H9 (cell line): ENCODE measurements at regions not wholly inside any gene's neighbourhood (a gene's known extent, or its start where the extent isn't known, plus 50 kb on each side); places are given as distances from the start of the nearest gene placed in this dataset.
A peak's percentile ranks its signal among the peaks of the same experiment; 100 is the strongest.

Experiments
- DNase-seq: peaks from one replicate; pipeline ENCODE4 v3.0.0-alpha.2; 2017
- H2AFZ ChIP-seq: one replicate; pipeline ENCODE4 v1.6.1; 2013; ENCODE audit warnings: mild to moderate bottlenecking, low read length, control low read depth, moderate library complexity
- H2AK5ac ChIP-seq: 2 replicates; pipeline ENCODE4 v1.6.1; 2013; ENCODE audit warnings: low read length, control low read depth, mixed read lengths; ENCODE audit not compliant: insufficient read length
- H2BK120ac ChIP-seq: one replicate; pipeline ENCODE4 v1.6.1; 2013; ENCODE audit warnings: low read depth, mild to moderate bottlenecking, low read length, control low read depth, inconsistent platforms; ENCODE audit not compliant: poor library complexity, severe bottlenecking
- H2BK12ac ChIP-seq: 2 replicates; pipeline ENCODE4 v1.6.1; 2013; ENCODE audit warnings: low read length, control low read depth, mixed read lengths, low read depth; ENCODE audit not compliant: insufficient read length
- H2BK15ac ChIP-seq: 2 replicates; pipeline ENCODE4 v1.6.1; 2013; ENCODE audit warnings: low read depth, low read length, control low read depth
- H2BK20ac ChIP-seq: one replicate; pipeline ENCODE4 v1.6.1; 2013; ENCODE audit warnings: low read depth, mild to moderate bottlenecking, low read length, control low read depth, inconsistent platforms; ENCODE audit not compliant: poor library complexity, severe bottlenecking
- H2BK5ac ChIP-seq: 2 replicates; pipeline ENCODE4 v1.6.1; 2013; ENCODE audit warnings: low read length, control low read depth, mixed read lengths; ENCODE audit not compliant: insufficient read length
- H3K14ac ChIP-seq: 2 replicates; pipeline ENCODE4 v1.6.1; 2013; ENCODE audit warnings: low read length, control low read depth; ENCODE audit not compliant: insufficient read depth
- H3K18ac ChIP-seq: 2 replicates; pipeline ENCODE4 v1.6.1; 2013; ENCODE audit warnings: low read depth, mild to moderate bottlenecking, mixed read lengths, low read length, control low read depth; ENCODE audit not compliant: insufficient read length
- H3K23ac ChIP-seq: 2 replicates; pipeline ENCODE4 v1.6.1; 2013; ENCODE audit warnings: low read length, control low read depth, mixed read lengths, low read depth; ENCODE audit not compliant: insufficient read length
- H3K23me2 ChIP-seq: 2 replicates; pipeline ENCODE4 v1.6.1; 2013; ENCODE audit warnings: low read depth, mild to moderate bottlenecking, mixed read lengths, low read length, control low read depth; ENCODE audit not compliant: insufficient read length, poor library complexity, severe bottlenecking
- H3K27ac ChIP-seq: 2 replicates; pipeline ENCODE4 v1.5.1; 2013; ENCODE audit warnings: low read length, control low read depth, mixed read lengths, low read depth; ENCODE audit not compliant: insufficient read length
- H3K27me3 ChIP-seq: 2 replicates; pipeline ENCODE4 v1.6.1; 2013; ENCODE audit warnings: low read length, control low read depth, inconsistent platforms; ENCODE audit not compliant: insufficient read depth
- H3K4ac ChIP-seq: 2 replicates; pipeline ENCODE4 v1.6.1; 2013; ENCODE audit warnings: low read depth, mild to moderate bottlenecking, control low read depth, inconsistent platforms, low read length, moderate library complexity
- H3K4me1 ChIP-seq: 2 replicates; pipeline ENCODE4 v1.6.1; 2013; ENCODE audit warnings: low read length, control low read depth, inconsistent platforms; ENCODE audit not compliant: insufficient read depth
- H3K4me2 ChIP-seq: 2 replicates; pipeline ENCODE4 v1.6.1; 2013; ENCODE audit warnings: low read length, control low read depth, mixed read lengths; ENCODE audit not compliant: insufficient read length, insufficient read depth
- H3K56ac ChIP-seq: 2 replicates; pipeline ENCODE4 v1.6.1; 2013; ENCODE audit warnings: low read depth, mild to moderate bottlenecking, mixed read lengths, low read length, control low read depth; ENCODE audit not compliant: insufficient read length
- H3K79me1 ChIP-seq: 2 replicates; pipeline ENCODE4 v1.6.1; 2013; ENCODE audit warnings: low read depth, mild to moderate bottlenecking, moderate library complexity, low read length, control low read depth, inconsistent platforms; ENCODE audit not compliant: insufficient read depth, poor library complexity, severe bottlenecking
- H3K79me2 ChIP-seq: 2 replicates; pipeline ENCODE4 v1.6.1; 2013; ENCODE audit warnings: low read length, control low read depth, inconsistent platforms; ENCODE audit not compliant: insufficient read depth
- H3K9ac ChIP-seq: 2 replicates; pipeline ENCODE4 v1.6.1; 2013; ENCODE audit warnings: low read length, control low read depth, mixed read lengths; ENCODE audit not compliant: insufficient read length; ENCODE audit errors: extremely low read depth
- H3K9me3 ChIP-seq: one replicate; pipeline ENCODE4 v1.6.1; 2013; ENCODE audit warnings: low read depth, low read length, inconsistent platforms; ENCODE audit not compliant: control insufficient read depth
- H3T11ph ChIP-seq: one replicate; pipeline ENCODE4 v1.6.1; 2013; ENCODE audit warnings: mild to moderate bottlenecking, low read length, control low read depth, inconsistent platforms
- H4K20me1 ChIP-seq: one replicate; pipeline ENCODE4 v1.6.1; 2013; ENCODE audit not compliant: control insufficient read depth, insufficient read length, insufficient read depth
- H4K5ac ChIP-seq: 2 replicates; pipeline ENCODE4 v1.6.1; 2013; ENCODE audit warnings: low read depth, mild to moderate bottlenecking, mixed read lengths, low read length, control low read depth; ENCODE audit not compliant: insufficient read length
- H4K8ac ChIP-seq: replicated peaks from 2 replicates; pipeline ENCODE4 v1.6.1; 2013; ENCODE audit warnings: low read length, control low read depth, mixed read lengths, low read depth; ENCODE audit not compliant: insufficient read length
- H4K91ac ChIP-seq: 2 replicates; pipeline ENCODE4 v1.6.1; 2013; ENCODE audit warnings: low read depth, mild to moderate bottlenecking, moderate library complexity, mixed read lengths, low read length, control low read depth; ENCODE audit not compliant: insufficient read length
- H3K27ac Mint-ChIP-seq, 3 experiments: 2 replicates in 2 of 3; 3 replicates in 1 of 3; pipeline ENCODE4 v1.8.0; 2020 to 2021; ENCODE audit warnings: mixed read lengths in 3 of 3, mild to moderate bottlenecking in 1 of 3, moderate library complexity in 1 of 3
- H3K27me3 Mint-ChIP-seq: 2 replicates; pipeline ENCODE4 v1.8.0; 2021; ENCODE audit warnings: low read depth, mild to moderate bottlenecking, moderate library complexity, mixed read lengths
- H3K36me3 Mint-ChIP-seq, 3 experiments: 2 replicates in 2 of 3; 3 replicates in 1 of 3; pipeline ENCODE4 v1.8.0; 2020 to 2021; ENCODE audit warnings: low read depth in 3 of 3, mixed read lengths in 3 of 3; ENCODE audit not compliant: insufficient read depth in 1 of 3
- H3K4me1 Mint-ChIP-seq, 2 experiments: 2 replicates each; pipeline ENCODE4 v1.8.0; 2020; ENCODE audit warnings: mixed read lengths in 2 of 2
- H3K4me3 Mint-ChIP-seq, 2 experiments: 2 replicates in 1 of 2; 3 replicates in 1 of 2; pipeline ENCODE4 v1.8.0; 2020 to 2021; ENCODE audit warnings: mild to moderate bottlenecking in 2 of 2, mixed read lengths in 2 of 2, moderate library complexity in 1 of 2
- H3K9me3 Mint-ChIP-seq, 2 experiments: 2 replicates in 1 of 2; 3 replicates in 1 of 2; pipeline ENCODE4 v1.8.0; 2020; ENCODE audit warnings: mild to moderate bottlenecking in 2 of 2, mixed read lengths in 2 of 2, moderate library complexity in 1 of 2
- WGBS: extraction: QIAGEN DNeasy Blood & Tissue Kit; methylation state at CpG from one replicate; pipeline ENCODE4 v1.1.7; 2013; ENCODE audit warnings: missing lambda C conversion rate, low lambda C conversion rate, mixed read lengths; ENCODE audit not compliant: insufficient read length; ENCODE audit errors: extremely low coverage; 5-methylcytosine and 5-hydroxymethylcytosine counted together
- TF ChIP-seq, protein P1 (sequence below): fragments of 200-600 bp; sonication (generic); conservative IDR thresholded peaks from 3 replicates; pipeline ENCODE4 v1.8.0; 2021; ENCODE audit warnings: antibody characterized with exemption, mild to moderate bottlenecking

DNA sequence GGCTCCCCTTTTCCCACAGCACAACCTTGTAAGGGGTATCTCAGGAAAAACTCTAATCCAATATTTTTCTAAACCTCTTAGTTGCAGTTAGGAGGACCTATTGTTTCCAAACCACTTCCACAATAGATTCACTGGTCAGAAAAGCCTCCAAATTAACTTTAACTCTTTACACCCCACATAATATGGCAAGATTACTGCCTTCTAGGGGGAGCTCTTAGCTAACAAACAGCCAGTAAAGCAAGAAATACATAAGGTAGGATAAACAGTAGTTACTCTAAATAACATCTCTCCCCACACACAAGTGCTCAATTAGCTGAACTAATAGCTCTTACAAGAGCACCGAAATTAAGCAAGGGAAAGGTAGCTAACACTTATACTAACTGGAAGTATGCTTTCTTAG is 192.1 kb upstream of the KIF2B start:
- Histone ChIP-seq H4K8ac (no peak overlapping the region), H4K91ac (no peak overlapping the region), H2AK5ac (no peak overlapping the region), H2BK15ac (no peak overlapping the region), H3K27ac (no peak overlapping the region), H4K5ac (no peak overlapping the region), H2BK20ac (no peak overlapping the region), H3K27me3 (no peaks in the 10 kb centered on the region), H4K20me1 (no peaks in the 10 kb centered on the region), H3K9me3 (no peaks in the 10 kb centered on the region), H3K79me1 (no peaks in the 10 kb centered on the region), H2BK12ac (no peak overlapping the region), H3K23ac (no peak overlapping the region), H3K4me2 (no peak overlapping the region), H3T11ph (no peak overlapping the region), H3K14ac (no peak overlapping the region), H3K79me2 (no peaks in the 10 kb centered on the region), H3K4ac (no peak overlapping the region), H2BK120ac (no peak overlapping the region), H3K56ac (no peak overlapping the region), H3K4me1 (peaks cover 6% of the 10 kb centered on the region), H2BK5ac (no peak overlapping the region), H2AFZ (no peak overlapping the region), H3K23me2 (no peaks in the 10 kb centered on the region), H3K18ac (no peak overlapping the region), H3K9ac (no peak overlapping the region)
- WGBS, result no CpG with 5 or more reads among the region's 1 CpG
- peak overlapping the region; percentile 55 to 88 (median 55); a peak in 4 of 7 replicates for H3K27ac Mint-ChIP-seq
- DNase-seq, result no peak
- H3K27me3 Mint-ChIP-seq, result no peaks in the 10 kb centered on the region
- H3K4me1 Mint-ChIP-seq, result peaks cover 44 to 60% of the 10 kb centered on the region in 2 experiments
- peaks cover 0 to 5% (median 2%) of the 10 kb centered on the region in 3 experiments; a peak in 1 of 7 replicates for H3K36me3 Mint-ChIP-seq
- H3K4me3 Mint-ChIP-seq, result no peak overlapping the region
- H3K9me3 Mint-ChIP-seq, result peaks cover 0 to 4% of the 10 kb centered on the region in 2 experiments; a peak in 2 of 5 replicates
- TF ChIP-seq, protein P1, sequence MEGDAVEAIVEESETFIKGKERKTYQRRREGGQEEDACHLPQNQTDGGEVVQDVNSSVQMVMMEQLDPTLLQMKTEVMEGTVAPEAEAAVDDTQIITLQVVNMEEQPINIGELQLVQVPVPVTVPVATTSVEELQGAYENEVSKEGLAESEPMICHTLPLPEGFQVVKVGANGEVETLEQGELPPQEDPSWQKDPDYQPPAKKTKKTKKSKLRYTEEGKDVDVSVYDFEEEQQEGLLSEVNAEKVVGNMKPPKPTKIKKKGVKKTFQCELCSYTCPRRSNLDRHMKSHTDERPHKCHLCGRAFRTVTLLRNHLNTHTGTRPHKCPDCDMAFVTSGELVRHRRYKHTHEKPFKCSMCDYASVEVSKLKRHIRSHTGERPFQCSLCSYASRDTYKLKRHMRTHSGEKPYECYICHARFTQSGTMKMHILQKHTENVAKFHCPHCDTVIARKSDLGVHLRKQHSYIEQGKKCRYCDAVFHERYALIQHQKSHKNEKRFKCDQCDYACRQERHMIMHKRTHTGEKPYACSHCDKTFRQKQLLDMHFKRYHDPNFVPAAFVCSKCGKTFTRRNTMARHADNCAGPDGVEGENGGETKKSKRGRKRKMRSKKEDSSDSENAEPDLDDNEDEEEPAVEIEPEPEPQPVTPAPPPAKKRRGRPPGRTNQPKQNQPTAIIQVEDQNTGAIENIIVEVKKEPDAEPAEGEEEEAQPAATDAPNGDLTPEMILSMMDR, result peak; percentile 45; the same call in 2 of the 3 replicates
